ENCODE measurements at regions not wholly inside any gene's neighbourhood (a gene's known extent, or its start where the extent isn't known, plus 50 kb on each side); places are given as distances from the start of the nearest gene placed in this dataset.

DNA sequence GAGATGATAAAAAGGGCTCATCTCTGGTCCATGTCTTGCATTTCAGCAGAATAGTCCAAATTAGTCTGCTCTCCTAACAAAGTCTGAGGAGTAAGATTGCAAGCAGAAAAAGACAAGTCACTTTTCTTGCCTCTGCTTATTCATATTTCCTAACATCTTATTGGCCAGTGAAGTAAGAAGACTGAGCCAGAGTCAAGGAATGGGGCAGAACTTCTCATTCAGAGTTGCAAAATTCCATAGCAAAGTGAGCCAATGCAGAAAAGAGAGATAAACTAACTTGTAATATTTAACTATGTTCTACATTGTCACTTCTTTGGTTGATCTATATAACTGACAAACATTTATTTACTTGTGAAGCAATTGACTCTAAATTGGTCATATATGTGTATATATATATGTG lies 2304.0 kb downstream of the ARAP2 start:
- TF ChIP-seq CTCF (IDR thresholded peaks at IDR 0.05), result no peak
- no peak for TF ChIP-seq POLR2A (IDR thresholded peaks at IDR 0.05)
